ENCODE measurements at regions not wholly inside any gene's neighbourhood (a gene's known extent, or its start where the extent isn't known, plus 50 kb on each side); places are given as distances from the start of the nearest gene placed in this dataset.

- no CpG with 5 or more reads among the region's 4 CpGs for WGBS (ENCODE audit: insufficient coverage)
- Histone ChIP-seq H3K9me3 (no peaks in the 10 kb centered on the region), H3K27ac (ENCODE audit: low read length) (no peak overlapping the region), H3K27me3 (replicated peaks in 1 of 2; ENCODE audit: control insufficient read depth in 2 of 2, extremely low read depth in 1 of 2, insufficient read depth in 2 of 2, low read length in 1 of 2) (peaks cover 0 to 7% of the 10 kb centered on the region in 2 experiments), H3K36me3 (ENCODE audit: control insufficient read depth in 2 of 2, extremely low read depth in 1 of 2, insufficient read depth in 1 of 2, low read length in 1 of 2) (no peaks in the 10 kb centered on the region), H3K4me3 (ENCODE audit: control insufficient read depth in 1 of 2, extremely low read depth in 1 of 2, low read length in 1 of 2) (no peak overlapping the region), H3K4me1 (ENCODE audit: control insufficient read depth in 1 of 2, extremely low read depth in 1 of 2, insufficient read depth in 2 of 2, low read length in 2 of 2) (no peaks in the 10 kb centered on the region)
- DNase-seq (no peak), ATAC-seq (replicated peaks in 1 of 4) (no peak)
- H3K9me3 Mint-ChIP-seq: no peaks in the 10 kb centered on the region
- no peak overlapping the region for H3K27ac Mint-ChIP-seq
- no peak overlapping the region for H3K4me3 Mint-ChIP-seq
- peaks cover 25 to 36% of the 10 kb centered on the region in 2 donors for H3K27me3 Mint-ChIP-seq
- ChIA-PET POLR2A (no interaction called here), CTCF (no interaction called here)
- H3K4me1 Mint-ChIP-seq: no peaks in the 10 kb centered on the region
- no peaks in the 10 kb centered on the region for H3K36me3 Mint-ChIP-seq
Measured at GRCh38 chr2:204292439-204292838, 252.8 kb upstream of the PARD3B start.

- H3K27ac Mint-ChIP-seq: no peak overlapping the region
- peaks cover 17 to 29% of the 10 kb centered on the region in 2 donors for H3K27me3 Mint-ChIP-seq
- Histone ChIP-seq H3K27ac (ENCODE audit: low read length) (no peak overlapping the region), H3K4me3 (ENCODE audit: control insufficient read depth in 1 of 2, extremely low read depth in 1 of 2, low read length in 1 of 2) (no peak overlapping the region), H3K9me3 (no peaks in the 10 kb centered on the region), H3K27me3 (replicated peaks in 1 of 2; ENCODE audit: control insufficient read depth in 2 of 2, extremely low read depth in 1 of 2, insufficient read depth in 2 of 2, low read length in 1 of 2) (peaks cover 0 to 7% of the 10 kb centered on the region in 2 experiments), H3K4me1 (ENCODE audit: control insufficient read depth in 1 of 2, extremely low read depth in 1 of 2, insufficient read depth in 2 of 2, low read length in 2 of 2) (no peaks in the 10 kb centered on the region), H3K36me3 (ENCODE audit: control insufficient read depth in 2 of 2, extremely low read depth in 1 of 2, insufficient read depth in 1 of 2, low read length in 1 of 2) (no peaks in the 10 kb centered on the region)
- ChIA-PET POLR2A (no interaction called here), CTCF (interaction anchor here in 1 of 2 donors (0.7 kb wide), 1 partner anchor 17 kb away, joined by 3 read pairs; no protein-coding TSS in a partner anchor)
- DNase-seq (no peak), ATAC-seq (replicated peaks in 1 of 4) (no peak)
- H3K4me3 Mint-ChIP-seq: no peak overlapping the region
- H3K36me3 Mint-ChIP-seq: no peaks in the 10 kb centered on the region
- no CpG with 5 or more reads among the region's 4 CpGs for WGBS (ENCODE audit: insufficient coverage)
- no peaks in the 10 kb centered on the region for H3K9me3 Mint-ChIP-seq
- H3K4me1 Mint-ChIP-seq: no peaks in the 10 kb centered on the region
Measured at GRCh38 chr2:204293884-204294747, 251.2 kb upstream of the PARD3B start.

- POLR2A ChIA-PET: no interaction called here
- H3K27me3 Mint-ChIP-seq: peaks cover 2 to 32% of the 10 kb centered on the region in 2 donors
- Histone ChIP-seq H3K36me3 (ENCODE audit: control insufficient read depth in 2 of 2, extremely low read depth in 1 of 2, insufficient read depth in 1 of 2, low read length in 1 of 2) (no peaks in the 10 kb centered on the region), H3K9me3 (no peaks in the 10 kb centered on the region), H3K4me1 (ENCODE audit: control insufficient read depth in 1 of 2, extremely low read depth in 1 of 2, insufficient read depth in 2 of 2, low read length in 2 of 2) (no peaks in the 10 kb centered on the region), H3K27ac (ENCODE audit: low read length) (no peak overlapping the region), H3K27me3 (replicated peaks in 1 of 2; ENCODE audit: control insufficient read depth in 2 of 2, extremely low read depth in 1 of 2, insufficient read depth in 2 of 2, low read length in 1 of 2) (peaks cover 0 to 5% of the 10 kb centered on the region in 2 experiments), H3K4me3 (ENCODE audit: control insufficient read depth in 1 of 2, extremely low read depth in 1 of 2, low read length in 1 of 2) (no peak overlapping the region)
- H3K27ac Mint-ChIP-seq: no peak overlapping the region
- CTCF ChIA-PET: no interaction called here
- no peaks in the 10 kb centered on the region for H3K9me3 Mint-ChIP-seq
- ATAC-seq (replicated peaks in 1 of 4) (no peak), DNase-seq (no peak)
- no peaks in the 10 kb centered on the region for H3K4me1 Mint-ChIP-seq
- no peaks in the 10 kb centered on the region for H3K36me3 Mint-ChIP-seq
- WGBS (ENCODE audit: insufficient coverage): no CpG with 5 or more reads among the region's 1 CpG
- H3K4me3 Mint-ChIP-seq: no peak overlapping the region
Measured at GRCh38 chr2:204298404-204298803, 246.9 kb upstream of the PARD3B start.

- CTCF ChIA-PET: no interaction called here
- ATAC-seq (replicated peaks in 1 of 4): no peak
Measured at GRCh38 chr2:204299766-204300165, 245.5 kb upstream of the PARD3B start.

DNA sequence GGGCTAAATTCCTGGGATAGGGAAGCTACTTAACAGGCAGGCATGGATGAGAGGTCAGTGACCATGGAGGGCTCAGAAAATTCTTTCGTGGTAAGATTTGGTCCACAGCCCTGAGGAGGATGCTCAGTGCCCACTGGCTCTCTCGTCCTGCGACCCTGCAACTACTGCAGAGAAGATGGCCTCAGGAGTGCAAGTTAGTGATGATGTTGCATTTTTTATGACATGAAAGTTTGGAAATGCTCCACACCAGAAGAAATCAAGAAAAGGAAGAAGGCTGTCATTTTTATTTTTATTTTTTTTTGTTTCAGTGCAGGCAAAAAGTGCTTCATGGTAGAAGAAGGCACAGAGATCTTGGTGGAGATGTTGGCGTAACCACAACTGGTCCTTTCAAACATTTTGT is 238.6 kb upstream of the PARD3B start:
- Mint-ChIP-seq H3K36me3 (no peaks in the 10 kb centered on the region), H3K4me1 (no peaks in the 10 kb centered on the region), H3K27ac (no peak overlapping the region), H3K4me3 (no peak overlapping the region), H3K9me3 (no peaks in the 10 kb centered on the region), H3K27me3 (peaks cover 10 to 15% of the 10 kb centered on the region in 2 donors)
- POLR2A ChIA-PET: no interaction called here
- ATAC-seq (replicated peaks in 1 of 4): no peak
- Histone ChIP-seq H3K27me3 (replicated peaks in 1 of 2; ENCODE audit: control insufficient read depth in 2 of 2, extremely low read depth in 1 of 2, insufficient read depth in 2 of 2, low read length in 1 of 2) (peaks cover 0 to 11% of the 10 kb centered on the region in 2 experiments), H3K27ac (ENCODE audit: low read length) (no peak overlapping the region), H3K4me3 (ENCODE audit: control insufficient read depth in 1 of 2, extremely low read depth in 1 of 2, low read length in 1 of 2) (no peak overlapping the region), H3K36me3 (ENCODE audit: control insufficient read depth in 2 of 2, extremely low read depth in 1 of 2, insufficient read depth in 1 of 2, low read length in 1 of 2) (no peaks in the 10 kb centered on the region), H3K9me3 (no peaks in the 10 kb centered on the region), H3K4me1 (ENCODE audit: control insufficient read depth in 1 of 2, extremely low read depth in 1 of 2, insufficient read depth in 2 of 2, low read length in 2 of 2) (no peaks in the 10 kb centered on the region)
- DNase-seq: no peak
- CTCF ChIA-PET: interaction anchor here in 1 of 2 donors (0.6 kb wide), 1 partner anchor 540 kb away, joined by 3 read pairs; no protein-coding TSS in a partner anchor
- WGBS (ENCODE audit: insufficient coverage): 94% methylated on average over 4 of the region's 4 CpGs

More at GRCh38 chr2:204299766-204300165, 245.5 kb upstream of the PARD3B start:
- Histone ChIP-seq H3K4me1 (ENCODE audit: control insufficient read depth in 1 of 2, extremely low read depth in 1 of 2, insufficient read depth in 2 of 2, low read length in 2 of 2) (no peaks in the 10 kb centered on the region), H3K27me3 (replicated peaks in 1 of 2; ENCODE audit: control insufficient read depth in 2 of 2, extremely low read depth in 1 of 2, insufficient read depth in 2 of 2, low read length in 1 of 2) (peaks cover 0 to 5% of the 10 kb centered on the region in 2 experiments), H3K9me3 (no peaks in the 10 kb centered on the region), H3K36me3 (ENCODE audit: control insufficient read depth in 2 of 2, extremely low read depth in 1 of 2, insufficient read depth in 1 of 2, low read length in 1 of 2) (no peaks in the 10 kb centered on the region), H3K27ac (ENCODE audit: low read length) (no peak overlapping the region), H3K4me3 (ENCODE audit: control insufficient read depth in 1 of 2, extremely low read depth in 1 of 2, low read length in 1 of 2) (no peak overlapping the region)
- Mint-ChIP-seq H3K27me3 (peaks cover 2 to 28% of the 10 kb centered on the region in 2 donors), H3K9me3 (no peaks in the 10 kb centered on the region), H3K27ac (no peak overlapping the region), H3K4me3 (no peak overlapping the region), H3K4me1 (no peaks in the 10 kb centered on the region), H3K36me3 (no peaks in the 10 kb centered on the region)
- DNase-seq: no peak
- POLR2A ChIA-PET: interaction anchor here in 1 of 2 donors (0.6 kb wide), 2 partner anchors 531 to 1248 kb away, joined by 3 to 6 read pairs; no protein-coding TSS in a partner anchor
- no CpG with 5 or more reads among the region's 1 CpG for WGBS (ENCODE audit: insufficient coverage)

- Mint-ChIP-seq H3K4me3 (no peak overlapping the region), H3K36me3 (no peaks in the 10 kb centered on the region), H3K27me3 (peaks cover 14 to 21% of the 10 kb centered on the region in 2 donors), H3K9me3 (no peaks in the 10 kb centered on the region), H3K4me1 (no peaks in the 10 kb centered on the region), H3K27ac (no peak overlapping the region)
- H3K4me1 ChIP-seq (ENCODE audit: control insufficient read depth in 1 of 2, extremely low read depth in 1 of 2, insufficient read depth in 2 of 2, low read length in 2 of 2): no peaks in the 10 kb centered on the region
- H3K9me3 ChIP-seq: no peaks in the 10 kb centered on the region
- ATAC-seq (replicated peaks in 1 of 4) (no peak), DNase-seq (no peak)
- 89% methylated on average over 3 of the region's 8 CpGs for whole genome bisulfite sequencing (ENCODE audit: insufficient coverage)
- ChIA-PET POLR2A (interaction anchor here in 1 of 2 donors (0.8 kb wide), 1 partner anchor 11 kb away, joined by 3 read pairs; no protein-coding TSS in a partner anchor), CTCF (interaction anchor here in 1 of 2 donors (0.5 kb wide), 1 partner anchor 504 kb away, joined by 3 read pairs; no protein-coding TSS in a partner anchor)
- no peak overlapping the region for H3K27ac ChIP-seq (ENCODE audit: low read length)
- H3K4me3 ChIP-seq (ENCODE audit: control insufficient read depth in 1 of 2, extremely low read depth in 1 of 2, low read length in 1 of 2): no peak overlapping the region
- H3K36me3 ChIP-seq (ENCODE audit: control insufficient read depth in 2 of 2, extremely low read depth in 1 of 2, insufficient read depth in 1 of 2, low read length in 1 of 2): no peaks in the 10 kb centered on the region
- peaks cover 0 to 3% of the 10 kb centered on the region in 2 experiments for H3K27me3 ChIP-seq (replicated peaks in 1 of 2; ENCODE audit: control insufficient read depth in 2 of 2, extremely low read depth in 1 of 2, insufficient read depth in 2 of 2, low read length in 1 of 2)
Measured at GRCh38 chr2:204312105-204312504, 233.2 kb upstream of the PARD3B start.

Data from T-cell (primary cell).